Upper lobe of left lung (tissue), 4 donors: ENCODE measurements at regions not wholly inside any gene's neighbourhood (a gene's known extent, or its start where the extent isn't known, plus 50 kb on each side); places are given as distances from the start of the nearest gene placed in this dataset.

ENCODE experiments used
- CTCF ChIP-seq, 6 experiments: fragments of 450-650 bp in 4 of 6; fragments of 200-600 bp in 2 of 6; sonication (generic) in 2 of 6; IDR thresholded peaks; one replicate each; pipeline ENCODE4 v1.5.1; 2016 to 2019; ENCODE audit warnings: antibody characterized with exemption in 6 of 6
- EP300 ChIP-seq, 4 donors: sonication (generic); formaldehyde crosslinking; IDR thresholded peaks; one replicate each; pipeline ENCODE4 v1.5.1; 2017; ENCODE audit warnings: antibody characterized with exemption in 4 of 4, control low read depth in 2 of 4
- POLR2A ChIP-seq, 4 donors: fragments of 450-650 bp; IDR thresholded peaks; one replicate each; pipeline ENCODE4 v1.5.1; 2016 to 2017; ENCODE audit warnings: antibody characterized with exemption in 4 of 4, mild to moderate bottlenecking in 2 of 4
- POLR2AphosphoS5 ChIP-seq, 2 donors: sonication (generic); formaldehyde crosslinking; IDR thresholded peaks; one replicate each; pipeline ENCODE4 v1.5.1; 2017; ENCODE audit warnings: antibody characterized with exemption in 2 of 2

- TF ChIP-seq CTCF (IDR thresholded peaks at IDR 0.05) (no peak), EP300 (IDR thresholded peaks at IDR 0.05) (no peak), POLR2A (IDR thresholded peaks at IDR 0.05) (no peak), POLR2AphosphoS5 (IDR thresholded peaks at IDR 0.05) (no peak)
These were observed 189.3 kb upstream of the TSC22D2 start for GRCh38 chr3:150218841-150219240.
